CD14-positive monocyte (primary cell): ENCODE measurements at regions not wholly inside any gene's neighbourhood (a gene's known extent, or its start where the extent isn't known, plus 50 kb on each side); places are given as distances from the start of the nearest gene placed in this dataset.

Source experiments
- DNase-seq, 3 donors: peaks; one replicate each; pipeline ENCODE4 v3.0.0-alpha.2; 2011 to 2022
- H2AFZ ChIP-seq: 2 replicates; pipeline ENCODE4 v1.6.0; 2012; ENCODE audit warnings: mild to moderate bottlenecking, low read depth, low read length, inconsistent platforms; ENCODE audit not compliant: insufficient read depth, poor library complexity, severe bottlenecking
- H3K27ac ChIP-seq, 2 donors: 1 replicate in 1 of 2; 2 replicates in 1 of 2; pipeline ENCODE4 v1.5.1; 2012 to 2013; ENCODE audit warnings: low read length in 2 of 2, control low read depth in 1 of 2, inconsistent platforms in 1 of 2, low read depth in 1 of 2, mild to moderate bottlenecking in 1 of 2
- H3K27me3 ChIP-seq, 2 donors: one replicate each; pipeline versions ENCODE4 v1.6.0 to v1.6.1; 2011 to 2013; ENCODE audit warnings: low read length in 2 of 2; ENCODE audit not compliant: control insufficient read depth in 2 of 2, insufficient read depth in 2 of 2
- H3K36me3 ChIP-seq, 2 donors: replicated peaks in 1 of 2; 1 replicate in 1 of 2; 2 replicates in 1 of 2; pipeline versions ENCODE4 v1.5.1 to v1.6.1; 2012 to 2013; ENCODE audit warnings: low read length in 2 of 2, control low read depth in 1 of 2, inconsistent platforms in 1 of 2, mild to moderate bottlenecking in 1 of 2; ENCODE audit not compliant: insufficient read depth in 2 of 2, control insufficient read depth in 1 of 2
- H3K4me1 ChIP-seq, 2 donors: 1 replicate in 1 of 2; 2 replicates in 1 of 2; pipeline versions ENCODE4 v1.5.1 to v1.6.1; 2012 to 2013; ENCODE audit warnings: low read length in 2 of 2, control low read depth in 1 of 2, inconsistent platforms in 1 of 2, mild to moderate bottlenecking in 1 of 2, moderate library complexity in 1 of 2; ENCODE audit not compliant: insufficient read depth in 2 of 2, control insufficient read depth in 1 of 2
- H3K4me2 ChIP-seq: replicated peaks from 2 replicates; pipeline ENCODE3; 2012; ENCODE audit warnings: low read length, moderate library complexity, mild to moderate bottlenecking; ENCODE audit not compliant: poor library complexity, severe bottlenecking; ENCODE audit errors: extremely low read depth
- H3K4me3 ChIP-seq, 3 experiments: fragments of 200-600 bp in 1 of 3; sonication (generic) in 1 of 3; replicated peaks in 1 of 3; 1 replicate in 2 of 3; 2 replicates in 1 of 3; pipeline ENCODE4 v1.5.1; 2011 to 2013; ENCODE audit warnings: low read length in 3 of 3, mild to moderate bottlenecking in 3 of 3, control low read depth in 2 of 3, low read depth in 2 of 3, inconsistent platforms in 1 of 3, moderate library complexity in 1 of 3
- H3K79me2 ChIP-seq: 2 replicates; pipeline ENCODE4 v1.6.0; 2012; ENCODE audit warnings: mild to moderate bottlenecking, control low read depth, inconsistent platforms, low read length, moderate library complexity; ENCODE audit not compliant: insufficient read depth
- H3K9ac ChIP-seq: 2 replicates; pipeline ENCODE4 v1.6.0; 2017; ENCODE audit warnings: low read length, mild to moderate bottlenecking; ENCODE audit not compliant: insufficient read depth, poor library complexity, severe bottlenecking
- H3K9me3 ChIP-seq, 2 donors: replicated peaks in 1 of 2; 1 replicate in 1 of 2; 2 replicates in 1 of 2; pipeline versions ENCODE4 v1.5.1 to v1.6.1; 2012 to 2013; ENCODE audit warnings: low read length in 2 of 2, control low read depth in 1 of 2; ENCODE audit not compliant: control insufficient read depth in 1 of 2, insufficient read depth in 1 of 2
- H4K20me1 ChIP-seq: 2 replicates; pipeline ENCODE4 v1.6.0; 2012; ENCODE audit warnings: mild to moderate bottlenecking, low read length, control low read depth, moderate library complexity; ENCODE audit not compliant: insufficient read depth
- H3K27ac Mint-ChIP-seq, 7 donors: one replicate each; pipeline ENCODE4 v1.8.0; 2020; ENCODE audit warnings: mild to moderate bottlenecking in 7 of 7, mixed read lengths in 7 of 7, moderate library complexity in 6 of 7, inconsistent platforms in 2 of 7
- H3K27me3 Mint-ChIP-seq, 3 donors: one replicate each; pipeline ENCODE4 v1.8.0; 2021 to 2022; ENCODE audit warnings: low read depth in 3 of 3, mild to moderate bottlenecking in 3 of 3, mixed read lengths in 3 of 3, moderate library complexity in 3 of 3, inconsistent platforms in 1 of 3
- H3K36me3 Mint-ChIP-seq, 2 donors: one replicate each; pipeline ENCODE4 v1.8.0; 2020; ENCODE audit warnings: mixed read lengths in 2 of 2, inconsistent platforms in 1 of 2, mild to moderate bottlenecking in 1 of 2
- H3K4me1 Mint-ChIP-seq: one replicate; pipeline ENCODE4 v1.8.0; 2020; ENCODE audit warnings: mild to moderate bottlenecking, mixed read lengths
- H3K4me3 Mint-ChIP-seq, 2 donors: one replicate each; pipeline ENCODE4 v1.8.0; 2020; ENCODE audit warnings: mild to moderate bottlenecking in 2 of 2, mixed read lengths in 2 of 2, moderate library complexity in 1 of 2
- H3K9me3 Mint-ChIP-seq, 7 donors: one replicate each; pipeline ENCODE4 v1.8.0; 2020 to 2022; ENCODE audit warnings: mixed read lengths in 7 of 7, mild to moderate bottlenecking in 6 of 7, moderate library complexity in 6 of 7, inconsistent platforms in 2 of 7
- WGBS: methylation state at CpG from one replicate; pipeline ENCODE4 v1.1.5; 2013; ENCODE audit warnings: missing lambda C conversion rate; ENCODE audit not compliant: insufficient coverage; 5-methylcytosine and 5-hydroxymethylcytosine counted together
- intact Hi-C, 2 donors: fragments of 100-400 bp; cut with micrococcal nuclease; formaldehyde crosslinking; loops; one replicate each; pipeline versions ENCODE4 v1.15.0 to v1.15.1; 2023
- TF ChIP-seq, protein P1 (sequence below): fragments of 200-600 bp; IDR thresholded peaks from one replicate; pipeline ENCODE4 v1.8.0; 2022; ENCODE audit warnings: antibody characterized with exemption, mild to moderate bottlenecking

- no peaks in the 10 kb centered on the region for H3K36me3 Mint-ChIP-seq
- no peak overlapping the region for H3K4me3 Mint-ChIP-seq
- Histone ChIP-seq H3K79me2 (no peaks in the 10 kb centered on the region), H3K36me3 (no peaks in the 10 kb centered on the region), H4K20me1 (no peaks in the 10 kb centered on the region), H3K27ac (no peak overlapping the region), H3K9me3 (peaks cover 5 to 7% of the 10 kb centered on the region in 2 donors), H2AFZ (no peak overlapping the region), H3K4me1 (no peaks in the 10 kb centered on the region), H3K27me3 (no peaks in the 10 kb centered on the region), H3K4me3 (no peak overlapping the region), H3K9ac (no peak overlapping the region), H3K4me2 (no peak overlapping the region)
- DNase-seq = no peak
- no peak overlapping the region for H3K27ac Mint-ChIP-seq
- WGBS = no CpG with 5 or more reads among the region's 4 CpGs
- H3K4me1 Mint-ChIP-seq = no peaks in the 10 kb centered on the region
- intact Hi-C loops = no loop called here
- TF ChIP-seq, protein P1, sequence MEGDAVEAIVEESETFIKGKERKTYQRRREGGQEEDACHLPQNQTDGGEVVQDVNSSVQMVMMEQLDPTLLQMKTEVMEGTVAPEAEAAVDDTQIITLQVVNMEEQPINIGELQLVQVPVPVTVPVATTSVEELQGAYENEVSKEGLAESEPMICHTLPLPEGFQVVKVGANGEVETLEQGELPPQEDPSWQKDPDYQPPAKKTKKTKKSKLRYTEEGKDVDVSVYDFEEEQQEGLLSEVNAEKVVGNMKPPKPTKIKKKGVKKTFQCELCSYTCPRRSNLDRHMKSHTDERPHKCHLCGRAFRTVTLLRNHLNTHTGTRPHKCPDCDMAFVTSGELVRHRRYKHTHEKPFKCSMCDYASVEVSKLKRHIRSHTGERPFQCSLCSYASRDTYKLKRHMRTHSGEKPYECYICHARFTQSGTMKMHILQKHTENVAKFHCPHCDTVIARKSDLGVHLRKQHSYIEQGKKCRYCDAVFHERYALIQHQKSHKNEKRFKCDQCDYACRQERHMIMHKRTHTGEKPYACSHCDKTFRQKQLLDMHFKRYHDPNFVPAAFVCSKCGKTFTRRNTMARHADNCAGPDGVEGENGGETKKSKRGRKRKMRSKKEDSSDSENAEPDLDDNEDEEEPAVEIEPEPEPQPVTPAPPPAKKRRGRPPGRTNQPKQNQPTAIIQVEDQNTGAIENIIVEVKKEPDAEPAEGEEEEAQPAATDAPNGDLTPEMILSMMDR = no peak
- H3K27me3 Mint-ChIP-seq = peaks cover 0 to 3% (median 2%) of the 10 kb centered on the region in 3 donors
- peaks cover 0 to 8% (median 4%) of the 10 kb centered on the region in 7 donors for H3K9me3 Mint-ChIP-seq
Measured at GRCh38 chr12:126509572-126509971, 1444.3 kb downstream of the AACS start.

GRCh38 chr12:126510630-126511029 lies 1445.4 kb downstream of the AACS start:
- Histone ChIP-seq H4K20me1 (no peaks in the 10 kb centered on the region), H3K4me3 (no peak overlapping the region), H3K4me1 (no peaks in the 10 kb centered on the region), H3K9me3 (peaks cover 5 to 7% of the 10 kb centered on the region in 2 donors), H3K79me2 (no peaks in the 10 kb centered on the region), H3K27ac (no peak overlapping the region), H3K4me2 (no peak overlapping the region), H3K27me3 (no peaks in the 10 kb centered on the region), H3K9ac (no peak overlapping the region), H2AFZ (no peak overlapping the region), H3K36me3 (no peaks in the 10 kb centered on the region)
- WGBS = 100% methylated on average over 1 of the region's 5 CpGs
- Mint-ChIP-seq H3K27ac (no peak overlapping the region), H3K4me1 (no peaks in the 10 kb centered on the region), H3K36me3 (no peaks in the 10 kb centered on the region), H3K27me3 (peaks cover 0 to 3% (median 0%) of the 10 kb centered on the region in 3 donors), H3K4me3 (no peak overlapping the region), H3K9me3 (peaks cover 0 to 6% (median 3%) of the 10 kb centered on the region in 7 donors)
- TF ChIP-seq, protein P1 = no peak
- no peak for DNase-seq
- intact Hi-C loops = no loop called here
